ENCODE measurements at regions not wholly inside any gene's neighbourhood (a gene's known extent, or its start where the extent isn't known, plus 50 kb on each side); places are given as distances from the start of the nearest gene placed in this dataset.

GRCh38 chr2:157168501-157168900, 89.0 kb upstream of the GALNT5 start:
- DNase-seq = no peak

- DNase-seq = no peak
Observed at GRCh38 chr2:157169889-157170288, 87.6 kb upstream of the GALNT5 start.

- DNase-seq = no peak
Observed at GRCh38 chr2:157170299-157170698, 87.2 kb upstream of the GALNT5 start.

- DNase-seq = no peak
Observed at GRCh38 chr2:157172239-157172638, 85.3 kb upstream of the GALNT5 start.

GRCh38 chr2:157172866-157173578, 84.5 kb upstream of the GALNT5 start:
- DNase-seq = no peak

- DNase-seq = no peak
Observed at GRCh38 chr2:157173740-157174184, 83.7 kb upstream of the GALNT5 start.

- no peak for DNase-seq
Observed at GRCh38 chr2:157174321-157174720, 83.2 kb upstream of the GALNT5 start.

- no peak for DNase-seq
Observed at GRCh38 chr2:157176602-157177001, 80.9 kb upstream of the GALNT5 start.

GRCh38 chr2:157178874-157179273, 78.6 kb upstream of the GALNT5 start:
- DNase-seq = no peak

GRCh38 chr2:157179324-157180105, 78.0 kb upstream of the GALNT5 start:
- DNase-seq = no peak

- DNase-seq = no peak
Observed at GRCh38 chr2:157180359-157180758, 77.1 kb upstream of the GALNT5 start.

GRCh38 chr2:157181234-157181633, 76.3 kb upstream of the GALNT5 start:
- no peak for DNase-seq

GRCh38 chr2:157182204-157182709, 75.2 kb upstream of the GALNT5 start:
- no peak for DNase-seq

GRCh38 chr2:157182834-157183396, 74.6 kb upstream of the GALNT5 start:
- DNase-seq = no peak

- no peak for DNase-seq
Observed at GRCh38 chr2:157184161-157184895, 73.2 kb upstream of the GALNT5 start.

- DNase-seq = no peak
Observed at GRCh38 chr2:157185476-157186227, 71.9 kb upstream of the GALNT5 start.

GRCh38 chr2:157190151-157190550, 67.4 kb upstream of the GALNT5 start:
- DNase-seq = no peak

GRCh38 chr2:157191186-157191585, 66.3 kb upstream of the GALNT5 start:
- no peak for DNase-seq

- no peak for DNase-seq
Observed at GRCh38 chr2:157192445-157193423, 64.8 kb upstream of the GALNT5 start.

GRCh38 chr2:157193461-157193860, 64.0 kb upstream of the GALNT5 start:
- DNase-seq = no peak

- DNase-seq = no peak
Observed at GRCh38 chr2:157194097-157194688, 63.3 kb upstream of the GALNT5 start.
